Glomerular visceral epithelial cell (primary cell): ENCODE measurements at regions not wholly inside any gene's neighbourhood (a gene's known extent, or its start where the extent isn't known, plus 50 kb on each side); places are given as distances from the start of the nearest gene placed in this dataset.
"Not testable (repeated sequence)": the region's sequence is repeated elsewhere in the genome, so short reads cannot be mapped to it uniquely, and the experiment has no call there.

Experiments
- DNase-seq: peaks from one replicate; pipeline ENCODE4 v3.0.0-alpha.2; 2016; ENCODE audit errors: extremely low spot score

DNA sequence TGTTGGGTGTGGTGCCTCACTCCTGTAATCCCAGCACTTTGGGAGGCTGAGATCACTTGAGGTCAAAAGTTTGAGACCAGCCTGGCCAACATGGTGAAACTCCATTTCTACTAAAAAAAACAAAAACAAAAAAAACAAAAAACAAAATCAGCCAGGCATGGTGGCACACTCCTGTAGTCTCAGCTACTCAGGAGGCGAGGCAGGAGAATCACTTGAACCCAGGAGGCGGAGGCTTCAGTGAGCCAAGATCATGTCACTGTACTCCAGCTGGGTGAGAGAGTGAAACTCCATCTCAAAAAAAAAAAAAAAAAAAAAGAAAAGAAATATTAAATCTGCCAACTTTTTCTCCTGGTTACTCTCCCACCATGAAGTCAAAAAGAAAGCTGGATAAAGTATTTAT is 107.5 kb upstream of the SYNCRIP start:
- not testable (repeated sequence) for DNase-seq

DNA sequence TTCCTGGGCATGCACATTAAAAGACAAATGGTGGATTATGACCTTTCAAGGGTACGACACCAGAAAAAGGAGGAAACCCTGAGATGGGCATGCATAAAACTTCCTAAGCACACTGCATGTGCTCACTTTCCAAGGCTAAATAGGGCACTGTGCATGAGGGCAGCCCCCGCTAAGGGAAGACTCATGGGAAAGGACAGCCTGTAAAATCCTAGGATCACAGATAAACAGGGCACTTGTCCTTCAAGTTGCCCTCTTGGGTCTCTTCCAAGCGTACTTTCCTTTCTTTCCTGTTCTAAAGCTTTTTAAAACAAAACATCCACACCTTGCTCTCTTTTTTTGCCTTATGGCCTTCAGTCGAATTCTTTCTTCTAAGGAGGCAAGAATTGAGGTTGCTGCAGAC is 106.5 kb upstream of the SYNCRIP start:
- no peak for DNase-seq

DNA sequence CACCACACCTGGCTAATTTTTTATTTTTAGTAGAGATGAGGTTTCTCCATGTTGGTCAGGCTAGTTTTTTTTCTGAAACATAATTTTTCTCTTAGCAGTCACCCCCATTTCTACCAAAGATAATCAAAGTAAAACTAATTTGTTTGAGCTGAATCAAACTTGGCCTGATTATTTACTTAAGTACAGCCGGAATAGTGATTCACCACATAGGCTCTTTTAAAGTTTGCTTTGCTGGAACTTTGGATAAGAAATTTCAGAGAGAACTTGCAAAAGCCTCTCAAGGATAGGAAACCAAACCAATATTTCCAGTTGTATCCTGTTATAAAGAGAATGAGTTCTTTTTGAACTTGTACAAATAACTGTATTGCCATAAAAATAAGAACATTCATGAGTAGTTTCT is 105.0 kb upstream of the SYNCRIP start:
- DNase-seq = no peak

DNA sequence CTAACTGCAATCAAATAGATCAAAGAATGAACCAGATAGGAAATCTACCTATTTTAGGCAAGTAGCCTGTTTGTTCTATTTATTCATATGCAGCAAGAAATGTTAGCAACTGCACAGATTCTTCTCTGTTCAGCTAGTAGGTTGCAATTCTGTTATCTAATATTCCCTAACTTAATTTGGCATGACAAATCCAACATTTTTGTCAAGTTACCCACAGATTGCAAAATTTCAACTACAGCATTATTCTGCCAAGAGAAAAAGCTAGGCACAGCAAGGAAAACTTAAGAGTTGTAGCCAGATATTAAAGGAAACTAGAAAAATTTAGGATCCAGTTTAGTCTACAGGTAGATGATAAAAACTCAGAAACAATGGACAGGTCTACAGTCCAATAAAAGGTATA is 104.4 kb upstream of the SYNCRIP start:
- DNase-seq = no peak

DNA sequence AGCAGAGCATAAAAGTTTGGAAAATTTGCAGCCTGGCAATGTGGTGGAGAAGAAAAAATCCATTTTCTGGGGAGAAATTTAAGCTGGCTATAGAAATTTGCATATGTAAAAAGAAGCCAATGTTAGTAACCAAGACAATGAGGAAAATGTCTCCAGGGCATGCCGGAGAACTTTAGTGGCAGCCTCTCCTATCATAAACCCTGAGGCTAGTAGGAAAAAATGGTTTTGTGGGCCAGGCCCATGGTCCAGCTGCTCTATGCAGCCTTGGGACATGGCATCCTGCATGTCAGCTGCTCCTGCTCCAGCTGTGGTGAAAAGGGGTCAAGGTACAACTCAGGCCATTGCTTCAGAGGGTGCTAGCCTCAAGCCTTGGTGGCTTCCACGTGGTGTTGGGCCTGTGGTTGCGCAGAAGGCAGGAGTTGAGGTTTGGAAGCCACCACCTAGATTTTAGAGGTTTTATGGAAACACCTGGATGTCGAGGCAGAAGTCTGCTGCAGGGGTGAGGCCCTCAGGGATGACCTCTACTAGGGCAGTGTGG is 101.8 kb upstream of the SYNCRIP start:
- DNase-seq = no peak

DNA sequence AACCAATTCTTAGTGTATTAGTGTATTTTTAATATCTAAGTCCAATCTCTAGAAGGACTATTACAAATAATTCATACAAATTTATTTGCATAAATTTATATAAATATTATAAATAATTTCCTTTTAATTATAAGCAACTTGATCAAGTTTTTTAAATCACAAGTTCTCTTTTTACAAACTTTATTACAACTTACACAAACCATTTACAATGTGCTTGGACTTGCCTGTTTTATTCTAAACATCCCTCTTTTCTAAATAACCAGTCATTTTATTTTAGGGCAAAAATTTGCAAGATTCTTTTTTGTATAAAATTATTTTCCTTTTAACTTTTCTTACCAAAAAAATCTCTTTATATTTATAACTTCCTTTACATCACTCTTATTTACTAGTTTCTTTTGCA is 83.5 kb upstream of the SYNCRIP start:
- DNase-seq = no peak

DNA sequence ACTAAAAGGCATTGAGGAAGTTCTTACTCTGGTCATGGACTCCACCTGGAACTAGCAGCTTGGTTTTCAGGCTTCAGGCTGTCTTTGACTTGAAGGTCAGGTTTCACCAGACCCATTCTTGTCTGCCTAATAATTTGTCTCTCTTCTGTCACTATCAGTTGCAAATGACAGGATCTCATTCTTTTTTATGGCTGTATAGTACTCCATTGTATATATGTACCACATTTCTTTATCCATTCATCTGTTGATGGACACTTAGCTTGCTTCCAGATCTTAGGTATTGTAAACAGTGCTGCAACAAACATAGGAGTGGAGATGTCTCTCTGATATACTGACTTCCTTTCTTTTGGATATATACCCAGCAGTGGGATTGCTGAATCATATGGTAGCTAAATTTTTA is 73.1 kb upstream of the SYNCRIP start:
- no peak for DNase-seq

DNA sequence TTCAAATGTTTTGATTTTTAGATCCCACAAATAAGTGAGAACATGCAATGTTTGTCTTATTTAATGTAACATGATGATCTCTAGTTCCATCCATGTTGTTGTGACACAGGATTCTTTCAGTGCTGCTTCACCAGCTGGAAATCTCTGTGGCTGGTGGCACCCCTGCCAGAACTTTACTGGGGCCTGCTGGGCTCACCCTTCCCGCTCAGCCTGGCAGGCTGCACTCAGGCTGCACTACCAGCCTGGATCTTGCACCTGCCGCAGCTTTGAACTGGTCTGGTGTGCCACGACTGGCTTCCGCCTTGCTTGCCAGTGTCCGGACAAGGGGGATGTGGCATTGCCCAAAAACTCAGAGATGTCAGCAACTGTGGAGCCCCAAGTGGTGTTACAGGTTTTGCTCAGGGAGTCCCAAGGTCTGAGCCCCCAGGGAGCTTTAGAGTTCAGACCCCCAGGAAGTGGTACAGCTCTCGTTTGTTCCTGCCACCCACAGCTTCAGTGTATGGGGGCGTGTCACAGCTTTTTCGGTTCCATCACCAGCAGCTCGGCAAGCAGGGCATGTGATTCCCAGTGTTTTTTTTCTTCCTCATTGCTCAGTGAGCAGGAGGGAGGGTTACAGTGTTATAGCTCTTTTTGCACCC is 72.3 kb upstream of the SYNCRIP start:
- DNase-seq = no peak

DNA sequence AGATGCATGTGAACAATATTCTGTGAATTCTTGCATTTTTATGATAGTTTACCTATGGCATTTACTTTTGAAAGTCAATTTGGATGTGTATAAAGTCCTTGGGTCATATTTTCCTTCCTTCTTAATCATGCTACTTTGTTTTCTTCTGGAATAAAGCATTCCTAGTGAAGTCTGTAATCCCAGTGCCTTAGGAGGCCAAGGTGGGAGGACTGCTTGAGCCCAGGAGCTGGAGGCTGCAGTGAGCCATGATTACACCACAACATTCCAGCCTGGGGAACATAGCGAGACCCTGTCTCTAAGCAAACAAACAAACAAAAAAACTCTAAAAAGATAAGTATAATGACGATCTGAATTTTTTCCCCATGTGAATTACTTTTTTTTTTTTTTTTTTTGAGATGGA is 69.7 kb upstream of the SYNCRIP start:
- DNase-seq = no peak

DNA sequence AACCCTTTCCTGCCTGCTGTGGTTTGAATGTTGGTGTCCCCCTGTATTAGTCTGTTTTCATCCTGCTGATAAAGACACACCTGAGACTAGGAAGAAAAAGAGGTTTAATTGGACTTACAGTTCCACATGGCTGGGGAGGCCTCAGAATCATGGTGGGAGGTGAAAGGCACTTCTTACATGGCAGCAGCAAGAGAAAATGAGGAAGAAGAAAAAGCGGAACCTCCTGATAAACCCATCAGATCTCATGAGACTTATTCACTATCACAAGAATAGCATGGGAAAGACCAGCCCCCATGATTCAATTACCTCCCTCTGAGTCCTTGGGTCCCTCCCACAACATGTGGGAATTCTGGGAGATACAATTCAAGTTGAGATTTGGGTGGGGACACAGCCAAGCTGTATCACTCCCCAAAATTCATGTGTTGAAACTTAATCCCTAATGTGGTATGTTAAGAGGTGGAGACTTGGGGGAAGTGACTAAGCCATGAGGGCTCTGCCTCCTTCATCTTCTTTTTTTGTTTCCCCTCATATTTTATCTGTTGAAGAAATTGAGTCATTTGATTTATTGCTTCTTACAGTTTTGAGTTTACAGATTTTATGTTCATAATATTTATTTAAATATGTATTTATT is 64.9 kb upstream of the SYNCRIP start:
- DNase-seq = not testable (repeated sequence)

DNA sequence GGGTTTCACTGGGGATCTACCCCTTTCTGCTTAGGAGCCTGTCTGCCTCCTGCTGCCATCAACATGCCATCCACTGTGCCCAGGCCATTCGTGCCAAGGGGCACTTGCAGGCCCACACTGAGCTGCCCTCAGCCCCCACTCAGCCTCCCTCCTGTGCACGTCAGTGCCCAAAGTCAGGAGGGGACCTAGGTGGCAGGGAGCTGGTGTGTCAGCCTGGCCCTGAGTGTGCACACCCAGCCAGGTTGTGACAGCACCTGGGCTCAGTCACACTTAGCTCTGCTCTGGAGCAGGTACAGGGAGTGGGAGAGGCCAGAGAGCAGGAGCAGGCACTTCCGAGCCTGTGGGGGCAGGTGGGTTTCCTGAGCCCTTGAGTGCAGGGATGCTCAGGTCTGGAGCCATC is 63.6 kb upstream of the SYNCRIP start:
- DNase-seq = no peak

DNA sequence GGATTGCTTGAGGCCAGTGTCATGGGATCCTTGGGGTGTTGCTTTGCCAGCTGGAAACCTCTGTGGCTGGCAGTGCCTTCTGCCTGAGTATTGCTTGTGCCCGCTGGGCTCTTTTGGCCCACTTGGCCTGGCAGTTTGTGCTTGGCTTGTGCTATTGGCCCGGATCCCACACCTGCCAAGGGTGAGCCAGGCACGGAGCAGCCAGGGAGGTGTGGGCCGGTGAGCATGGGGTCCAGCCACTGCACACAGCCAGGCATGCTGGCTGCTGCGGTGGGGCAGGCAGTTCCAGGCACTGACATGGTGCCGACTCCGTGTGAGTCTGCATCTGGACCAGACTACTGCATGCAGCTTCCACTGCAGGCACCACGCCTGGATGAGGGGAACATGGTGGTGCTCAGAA is 62.5 kb upstream of the SYNCRIP start:
- DNase-seq = no peak

DNA sequence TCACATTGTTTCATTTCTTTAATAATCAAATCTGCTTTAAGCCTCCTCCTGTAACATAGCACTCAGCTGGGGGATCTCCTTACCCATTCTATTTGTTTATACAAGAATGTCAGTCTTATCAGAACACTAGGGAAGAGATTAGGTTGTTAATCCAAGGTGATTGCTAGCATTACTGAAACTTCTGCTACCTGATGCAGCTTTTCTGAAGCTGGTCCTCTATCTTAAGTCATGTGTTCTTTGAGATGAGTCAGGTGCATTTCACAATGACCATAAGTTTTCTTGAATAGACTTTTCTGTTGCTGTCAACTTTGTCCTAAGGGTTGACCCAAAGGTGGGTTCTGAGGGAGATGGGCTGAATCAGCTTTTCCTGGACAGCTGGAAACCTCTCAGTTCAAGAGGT is 60.7 kb upstream of the SYNCRIP start:
- no peak for DNase-seq
